Left ventricle myocardium superior (tissue), 1 donor: ENCODE measurements at regions not wholly inside any gene's neighbourhood (a gene's known extent, or its start where the extent isn't known, plus 50 kb on each side); places are given as distances from the start of the nearest gene placed in this dataset.
"Not testable (repeated sequence)": the region's sequence is repeated elsewhere in the genome, so short reads cannot be mapped to it uniquely, and the experiment has no call there.

Experiments
- ATAC-seq: fragments of 200-7000 bp; cut with Tn5 transposase; one replicate; pipeline ENCODE4 v1.9.1; 2020; ENCODE audit warnings: mild to moderate bottlenecking, moderate library complexity
- DNase-seq: peaks from one replicate; pipeline ENCODE4 v3.0.0-alpha.2; 2020
- intact Hi-C: fragments of 100-400 bp; cut with micrococcal nuclease; formaldehyde crosslinking; loops from one replicate; pipeline ENCODE4 v1.11.0; 2022
- donor health status: DM: no; HTN: yes; CAD: no; lungs with severe emphysema.

DNA sequence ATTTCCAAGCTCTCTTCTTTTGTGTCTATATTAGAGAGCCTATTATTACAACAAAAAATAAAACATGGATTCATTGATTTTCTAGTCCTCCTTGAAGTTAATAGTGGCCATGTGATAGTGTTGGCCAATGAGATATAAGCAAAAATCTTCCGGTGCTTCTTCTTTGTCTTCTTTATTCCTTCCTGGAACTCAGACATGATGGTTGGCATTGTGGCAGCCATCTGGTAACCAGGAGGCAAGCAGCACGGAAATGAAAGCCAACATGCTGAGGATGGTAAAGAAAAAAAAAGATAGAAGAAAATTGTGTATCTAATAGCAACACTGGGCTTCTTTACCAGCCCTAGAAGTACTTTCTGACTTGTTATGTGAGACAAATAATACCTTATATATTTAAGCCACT is 50.8 kb upstream of the SEL1L start:
- DNase-seq (no peak), ATAC-seq (no peak)
- intact Hi-C loops = no loop called here

DNA sequence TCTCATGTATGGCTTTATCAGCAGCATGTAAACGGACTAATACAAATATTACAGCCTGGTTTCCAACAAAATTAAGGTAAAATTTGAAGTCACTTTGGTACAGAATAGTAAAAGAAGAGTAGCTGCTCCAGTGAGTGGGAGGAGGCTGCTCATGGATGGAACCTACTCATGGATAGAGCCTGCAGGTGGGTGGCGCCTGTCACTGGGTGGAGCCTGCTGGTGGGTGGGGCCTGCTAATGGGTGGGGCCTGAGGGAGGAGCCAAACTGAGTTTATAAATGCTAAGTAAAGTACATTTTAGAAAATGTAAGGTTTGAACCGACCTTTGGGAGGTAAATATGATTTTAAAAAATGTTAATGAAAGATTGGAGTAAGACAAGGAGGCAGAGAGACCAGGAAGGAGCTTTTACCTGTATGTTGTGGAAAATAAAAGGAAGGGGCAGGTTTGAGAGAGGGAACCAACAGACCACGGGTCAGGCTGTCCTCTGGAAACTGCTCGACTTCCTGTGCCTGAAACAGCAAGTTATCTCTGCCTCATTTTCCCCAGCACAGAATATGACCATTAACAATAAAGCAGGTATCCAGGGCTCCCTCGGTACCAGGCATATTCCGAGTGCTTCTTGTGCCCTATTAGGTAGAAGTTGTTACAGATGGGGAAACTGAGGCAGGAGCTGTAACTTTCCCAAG is 55.9 kb upstream of the SEL1L start:
- ATAC-seq (no peak), DNase-seq (no peak)
- intact Hi-C loops = no loop called here

DNA sequence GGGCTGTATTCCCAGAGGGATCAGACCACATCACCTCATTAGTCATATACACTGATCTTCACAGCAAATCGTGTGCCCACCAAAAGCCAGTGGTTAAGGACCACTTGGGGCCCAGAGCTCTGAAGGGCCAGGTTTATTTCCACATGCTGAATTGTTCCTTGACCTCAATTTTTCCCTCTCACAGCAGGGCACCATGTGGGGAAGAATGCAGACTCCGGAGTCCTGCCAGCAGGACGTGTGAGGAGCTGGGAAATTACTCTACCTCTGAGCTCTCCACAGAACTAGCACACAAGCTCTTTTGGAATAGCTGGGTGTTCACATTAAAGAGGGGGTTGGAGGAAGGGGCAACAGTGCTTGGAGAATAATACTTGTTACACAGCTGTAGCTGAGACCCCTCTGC is 57.6 kb upstream of the SEL1L start:
- intact Hi-C loops = no loop called here
- DNase-seq = no peak
- ATAC-seq = no peak

DNA sequence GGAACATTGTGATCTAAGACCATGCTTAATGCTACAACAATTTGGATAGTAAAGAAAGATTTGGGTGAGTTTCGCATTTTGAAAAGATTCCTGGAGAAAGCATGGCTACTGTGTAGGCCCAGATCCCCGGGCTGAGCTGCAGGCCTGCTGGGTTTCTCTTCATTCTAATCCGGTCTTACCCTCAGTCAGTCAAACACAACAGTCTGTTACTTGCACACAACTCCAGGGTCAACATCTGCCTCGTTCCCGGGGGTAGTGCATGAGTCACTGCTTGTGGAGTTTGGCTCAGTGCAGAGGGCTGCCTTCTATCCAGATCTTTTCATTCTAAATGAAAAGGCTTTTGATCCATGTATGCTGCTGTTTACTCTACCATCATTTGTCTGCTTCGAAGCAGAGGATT is 60.4 kb upstream of the SEL1L start:
- ATAC-seq (peak; percentile 94), DNase-seq (peak; percentile 40)
- intact Hi-C loops = no loop called here

DNA sequence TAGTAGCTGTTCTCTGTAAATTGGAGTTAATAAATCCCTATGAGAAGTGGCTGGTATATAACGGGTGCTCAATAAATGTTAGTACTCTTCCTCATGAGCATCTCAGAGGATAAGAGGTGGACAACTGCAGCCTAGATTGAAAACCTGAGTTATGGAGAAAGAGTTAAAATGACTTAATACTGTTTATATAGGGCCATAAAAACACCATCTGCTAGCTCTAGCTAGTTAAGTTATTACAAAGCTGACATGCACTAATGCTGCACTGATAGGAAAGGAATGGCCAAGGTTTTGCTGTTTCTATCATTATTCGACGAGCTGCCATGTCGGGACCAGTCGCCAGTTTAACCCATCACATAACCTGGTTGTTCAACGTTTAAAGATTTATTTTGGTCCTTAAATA is 72.0 kb upstream of the SEL1L start:
- intact Hi-C loops = no loop called here
- ATAC-seq (no peak), DNase-seq (no peak)

DNA sequence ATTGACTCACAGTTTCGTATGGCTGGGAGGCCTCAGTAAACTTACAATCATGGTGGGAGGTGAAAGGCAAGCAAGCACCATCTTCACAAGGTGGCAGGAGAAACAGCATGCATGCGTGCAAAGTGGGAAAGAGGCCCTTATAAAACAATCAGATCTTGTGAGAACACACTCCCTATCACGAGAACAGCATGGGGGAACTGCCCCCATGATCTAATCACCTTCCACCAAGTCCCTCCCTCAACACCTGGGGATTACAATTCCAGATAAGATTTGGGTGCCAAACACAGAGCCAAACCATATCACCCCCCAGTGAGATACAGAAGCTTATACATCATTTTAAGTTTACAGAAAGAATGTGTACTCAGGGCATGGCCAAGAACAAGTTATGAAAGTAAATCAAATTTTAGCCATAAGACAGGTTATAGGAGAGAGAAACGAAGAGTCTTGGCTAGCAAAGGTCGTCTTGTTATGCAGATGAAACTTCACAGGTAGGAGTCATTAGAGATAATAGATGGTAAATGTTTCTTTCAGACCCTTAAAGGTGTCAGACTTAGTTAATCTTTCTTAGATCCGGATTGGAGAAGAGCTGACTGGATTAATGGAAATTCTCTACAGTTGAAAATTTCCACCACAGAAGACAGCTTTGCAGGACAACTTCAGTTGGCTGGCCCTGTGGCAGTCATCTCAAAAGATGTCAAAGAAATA is 79.8 kb upstream of the SEL1L start:
- DNase-seq = no peak
- no peak for ATAC-seq
- intact Hi-C loops = no loop called here

DNA sequence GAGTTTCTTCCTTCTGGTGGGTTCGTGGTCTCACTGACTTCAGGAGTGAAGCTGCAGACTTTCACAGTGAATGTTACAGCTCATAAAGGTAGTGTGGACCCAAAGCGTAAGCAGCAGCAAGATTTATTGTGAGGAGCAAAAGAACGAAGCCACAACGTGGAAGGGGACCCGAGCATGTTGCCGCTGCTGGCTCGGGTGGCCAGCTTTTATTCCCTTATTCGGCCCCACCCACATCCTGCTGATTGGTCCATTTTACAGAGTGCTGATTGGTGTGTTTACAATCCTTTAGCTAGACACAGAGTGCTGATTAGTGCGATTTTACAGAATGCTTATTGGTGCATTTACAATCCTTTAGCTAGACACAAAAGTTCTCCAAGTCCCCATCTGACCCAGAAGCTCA is 80.6 kb upstream of the SEL1L start:
- ATAC-seq, intact Hi-C loops, DNase-seq: not testable (repeated sequence)

DNA sequence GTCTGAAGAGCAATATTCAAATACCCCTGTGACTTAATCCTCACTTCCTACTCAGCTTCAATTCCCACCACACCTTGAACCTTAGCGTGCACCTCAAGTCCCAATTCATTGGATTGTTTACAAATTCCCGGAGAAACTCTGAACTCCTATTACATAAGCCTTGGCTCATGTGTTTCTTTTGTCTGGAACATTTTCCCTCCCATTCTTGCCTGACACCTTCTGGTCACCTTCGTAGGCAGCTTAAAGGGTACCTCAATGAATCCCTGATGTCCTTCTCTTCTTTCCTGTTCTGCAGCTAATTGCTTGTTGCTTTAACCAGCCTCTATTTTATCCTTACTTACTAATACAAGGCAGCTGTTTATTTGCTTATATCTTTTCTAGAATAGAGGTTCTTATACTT is 85.0 kb upstream of the SEL1L start:
- intact Hi-C loops = no loop called here
- ATAC-seq (no peak), DNase-seq (no peak)

DNA sequence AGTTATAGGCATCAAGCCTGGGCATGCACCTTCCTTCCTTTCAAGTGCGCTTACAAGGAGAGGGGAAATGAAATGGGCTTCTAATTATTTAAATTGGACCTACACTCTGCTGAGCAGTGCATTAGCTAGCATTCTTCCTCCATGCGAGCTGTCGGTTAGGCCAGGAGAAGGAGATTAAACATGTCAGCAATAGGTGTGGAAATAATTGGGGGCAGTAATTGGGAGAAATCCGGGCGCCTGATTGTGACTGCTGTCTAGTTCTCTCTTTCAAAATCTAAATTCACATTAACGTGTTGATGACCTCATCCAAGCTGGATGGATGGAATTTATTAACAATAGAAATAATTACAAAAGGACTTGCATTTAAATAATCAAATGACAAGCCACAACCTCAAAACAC is 86.2 kb upstream of the SEL1L start:
- no peak for ATAC-seq
- DNase-seq = no peak
- intact Hi-C loops = no loop called here

DNA sequence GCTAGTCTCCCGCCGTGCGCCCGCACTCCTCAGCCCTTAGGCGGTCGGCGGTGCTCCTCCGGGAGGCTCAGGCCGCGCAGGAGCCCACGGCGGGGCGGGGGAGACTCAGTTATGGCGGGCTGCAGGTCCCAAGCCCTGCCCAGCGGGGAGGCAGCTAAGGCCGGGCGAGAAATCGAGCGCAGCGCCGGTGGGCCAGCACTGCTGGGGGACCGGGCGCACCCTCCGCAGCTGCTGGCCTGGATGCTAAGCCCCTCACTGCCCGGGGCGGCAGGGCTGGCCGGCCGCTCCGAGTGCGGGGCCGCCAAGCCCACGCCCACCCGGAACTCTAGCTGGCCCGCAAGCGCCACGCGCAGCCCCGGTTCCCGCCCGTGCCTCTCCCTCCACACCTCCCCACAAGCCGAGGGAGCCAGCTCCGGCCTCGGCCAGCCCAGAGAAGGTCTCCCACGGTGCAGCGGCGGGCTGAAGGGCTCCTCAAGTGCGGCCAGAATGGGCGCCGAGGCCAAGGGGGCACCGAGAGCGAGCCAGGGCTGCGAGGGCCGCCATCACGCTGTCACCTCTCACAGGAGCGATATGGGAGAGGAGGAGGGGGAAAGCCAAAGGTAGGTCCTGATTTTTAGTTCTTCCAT is 90.2 kb upstream of the SEL1L start:
- intact Hi-C loops, ATAC-seq, DNase-seq: not testable (repeated sequence)

DNA sequence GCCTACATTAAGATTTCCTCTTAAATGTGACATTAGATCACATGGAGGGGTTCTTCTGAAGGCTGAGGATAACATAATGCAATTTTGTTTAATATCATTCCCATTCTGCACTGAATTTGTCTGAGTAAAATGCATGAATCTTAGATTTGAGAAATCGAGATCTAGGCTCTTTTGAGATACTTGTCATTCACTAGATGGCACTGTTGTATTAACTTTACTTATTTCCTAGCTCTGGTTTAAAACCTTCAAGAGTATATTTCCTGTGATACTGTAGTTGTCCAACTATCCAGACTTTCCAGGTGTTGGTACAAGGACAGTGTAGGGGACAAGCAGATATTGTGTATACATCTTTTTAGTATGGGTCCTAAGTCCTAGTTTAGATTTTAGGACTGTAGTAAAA is 91.7 kb upstream of the SEL1L start:
- intact Hi-C loops = no loop called here
- DNase-seq = no peak
- peak; percentile 27 for ATAC-seq

DNA sequence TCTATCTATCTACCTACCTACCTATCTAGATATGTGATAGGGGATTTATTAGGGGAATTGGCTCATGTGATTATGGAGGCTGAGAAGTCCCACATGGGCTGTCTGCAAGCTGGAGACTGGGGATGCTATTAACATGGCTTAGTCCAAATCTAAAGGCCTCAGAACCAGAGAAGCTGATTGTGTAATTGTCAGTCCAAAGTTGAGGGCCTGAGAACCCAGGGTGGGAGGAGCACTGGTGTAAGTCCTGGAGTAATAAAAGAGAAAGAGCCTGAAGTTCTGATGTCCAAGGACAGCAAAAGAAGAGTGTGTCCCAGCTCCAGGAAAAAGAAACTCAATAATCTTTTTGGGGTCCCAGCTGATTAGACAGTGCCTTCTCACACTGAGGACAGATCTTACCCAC is 98.5 kb upstream of the SEL1L start:
- intact Hi-C loops = no loop called here
- no peak for DNase-seq
- no peak for ATAC-seq

DNA sequence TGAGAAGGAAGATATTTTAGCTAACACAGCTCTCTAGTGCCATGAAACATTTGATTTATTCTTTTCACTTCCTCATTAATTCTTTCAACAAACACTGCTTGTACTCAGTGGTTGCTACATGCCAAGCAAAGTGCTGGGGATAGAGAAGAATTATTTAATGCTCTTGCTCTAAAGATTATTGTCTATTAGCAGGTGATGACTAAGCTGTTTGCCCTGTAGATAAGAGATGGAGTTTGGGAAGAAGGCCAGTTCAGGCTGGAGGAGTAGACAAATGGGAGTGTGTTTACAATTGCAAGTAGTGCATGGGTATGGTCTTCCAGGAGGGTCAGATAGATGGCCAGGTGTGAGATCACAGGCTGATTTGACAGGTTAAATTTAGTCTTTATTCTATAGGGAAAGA is 99.8 kb upstream of the SEL1L start:
- DNase-seq (no peak), ATAC-seq (peak; percentile 34)
- intact Hi-C loops = no loop called here

DNA sequence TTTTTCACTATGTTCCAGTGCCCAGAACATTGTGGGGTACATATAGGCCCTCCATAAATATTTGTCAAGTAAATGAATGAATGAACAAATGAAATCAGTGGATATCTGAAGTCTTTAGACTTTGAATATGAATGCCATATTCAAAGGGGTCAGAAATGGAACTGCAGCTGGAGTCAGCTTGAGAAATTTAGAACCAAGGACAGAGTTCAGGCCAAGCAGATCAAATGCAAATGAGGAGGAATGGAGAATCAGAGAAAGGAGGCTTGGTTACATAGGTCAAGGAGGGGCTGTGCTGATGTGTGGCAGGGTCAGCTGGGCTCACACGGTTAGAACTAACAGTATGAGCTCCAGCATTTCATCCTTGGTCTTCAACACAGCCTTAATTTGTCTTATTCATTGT is 104.0 kb upstream of the SEL1L start:
- DNase-seq = no peak
- intact Hi-C loops = no loop called here
- no peak for ATAC-seq

DNA sequence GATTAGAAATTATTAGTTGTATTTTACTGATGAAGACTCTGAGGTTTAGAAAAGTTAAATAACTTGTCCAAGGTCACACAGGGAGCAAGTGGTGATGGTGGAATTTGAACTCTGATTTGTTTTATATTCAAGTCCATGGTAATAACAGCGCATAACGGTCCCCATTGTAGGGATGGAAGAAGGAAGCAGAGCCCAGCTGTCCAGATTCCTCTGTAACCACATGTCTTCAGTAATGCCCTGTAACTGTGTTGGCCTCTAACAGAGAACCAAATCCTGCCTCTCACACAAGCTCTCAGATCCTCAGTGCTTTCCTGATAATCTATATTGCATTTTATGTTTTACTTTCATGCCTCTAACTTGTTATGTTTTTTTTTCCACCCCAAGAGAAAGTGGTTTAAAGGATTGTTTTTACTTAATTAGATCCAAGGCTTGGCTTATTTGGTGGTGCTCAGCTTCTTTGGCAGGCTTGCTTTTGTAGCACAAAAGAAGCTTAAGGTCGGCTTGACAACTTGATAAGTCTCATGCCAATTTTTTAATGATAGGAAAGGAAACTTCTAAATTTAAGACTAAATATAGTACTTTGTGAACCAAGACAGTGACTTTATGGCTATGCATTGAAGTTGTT is 105.1 kb upstream of the SEL1L start:
- intact Hi-C loops = no loop called here
- ATAC-seq = no peak
- no peak for DNase-seq

DNA sequence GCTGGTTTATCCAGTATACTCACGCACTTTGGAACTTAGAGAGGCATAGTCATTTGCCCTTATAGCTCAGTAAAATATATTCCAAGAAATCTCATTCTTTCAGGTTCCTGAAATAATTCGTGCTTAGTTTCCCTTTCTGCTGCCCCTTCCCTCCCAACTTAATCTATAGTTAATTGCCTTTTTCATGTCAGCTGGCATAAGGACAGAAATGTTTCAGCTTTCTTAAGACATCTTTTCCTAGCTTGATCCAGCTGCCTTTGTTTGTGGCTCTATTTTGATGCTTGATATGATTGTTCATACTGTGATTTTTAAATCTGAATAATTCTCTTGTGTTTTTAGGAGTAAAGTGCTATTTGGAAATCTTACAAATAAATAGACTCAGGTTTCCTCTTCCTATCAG is 120.0 kb upstream of the SEL1L start:
- DNase-seq = no peak
- no peak for ATAC-seq
- intact Hi-C loops = no loop called here

DNA sequence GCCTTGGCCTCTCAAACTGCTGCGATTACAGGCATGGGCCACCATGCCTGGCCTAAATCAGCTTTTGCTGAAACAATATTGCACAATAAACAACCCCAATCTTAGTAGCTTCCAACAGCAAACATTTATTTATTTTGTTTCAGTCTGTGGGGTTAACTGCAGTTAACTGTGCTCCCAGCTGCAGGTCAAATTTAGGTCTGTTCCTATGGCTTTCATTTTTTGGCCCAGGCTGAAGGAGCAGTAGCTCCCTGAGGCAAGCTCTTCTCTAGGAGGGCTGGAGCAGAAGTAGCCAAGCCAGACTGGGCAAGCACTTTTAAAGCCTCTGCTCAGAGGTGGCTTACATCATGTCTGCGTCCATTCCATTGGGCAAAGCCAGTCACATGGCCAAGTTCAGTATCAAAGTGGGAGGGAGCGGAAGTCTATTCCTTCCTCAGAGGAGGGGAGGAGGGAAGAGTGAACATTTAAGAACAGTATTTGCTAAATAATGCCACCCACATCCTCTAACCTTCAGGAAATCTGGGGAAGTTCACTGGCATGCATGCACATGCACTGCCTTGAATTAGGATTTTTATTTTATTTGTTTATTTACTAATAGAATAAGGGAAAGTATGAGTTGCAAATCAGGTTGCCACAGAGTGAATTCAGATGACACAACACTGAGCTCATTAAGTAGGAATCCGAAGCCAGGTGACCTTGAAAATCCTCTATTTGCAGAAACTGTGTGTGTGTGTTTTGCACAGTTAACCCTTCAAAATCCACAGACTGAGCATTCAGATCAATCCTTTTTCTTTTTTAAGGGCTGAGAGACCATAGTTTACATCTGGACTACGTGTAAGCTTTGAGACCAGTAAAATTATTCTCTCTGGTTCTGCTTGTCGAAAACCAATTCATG is 122.0 kb upstream of the SEL1L start:
- ATAC-seq = peak; percentile 45
- intact Hi-C loops = no loop called here
- DNase-seq = no peak

DNA sequence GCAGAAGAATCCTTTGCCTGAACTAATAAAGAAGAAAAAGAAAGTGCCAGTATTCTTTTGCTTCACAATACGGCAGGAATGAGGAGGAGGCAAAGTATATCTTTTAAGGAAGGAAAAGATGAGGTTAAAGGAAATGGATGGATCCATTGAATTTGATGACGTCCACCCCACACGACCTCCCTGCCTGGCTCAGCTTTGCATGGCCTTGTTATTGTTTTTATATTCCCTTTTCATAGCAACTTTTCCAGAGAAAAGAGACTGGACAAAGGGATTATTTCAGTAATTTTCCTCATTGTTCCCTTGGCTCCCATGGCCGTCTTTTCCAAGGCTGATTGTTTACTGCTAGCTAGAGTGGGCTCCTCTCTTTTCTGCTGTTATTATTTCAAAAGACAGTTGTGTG is 123.2 kb upstream of the SEL1L start:
- intact Hi-C loops = no loop called here
- ATAC-seq (no peak), DNase-seq (no peak)

DNA sequence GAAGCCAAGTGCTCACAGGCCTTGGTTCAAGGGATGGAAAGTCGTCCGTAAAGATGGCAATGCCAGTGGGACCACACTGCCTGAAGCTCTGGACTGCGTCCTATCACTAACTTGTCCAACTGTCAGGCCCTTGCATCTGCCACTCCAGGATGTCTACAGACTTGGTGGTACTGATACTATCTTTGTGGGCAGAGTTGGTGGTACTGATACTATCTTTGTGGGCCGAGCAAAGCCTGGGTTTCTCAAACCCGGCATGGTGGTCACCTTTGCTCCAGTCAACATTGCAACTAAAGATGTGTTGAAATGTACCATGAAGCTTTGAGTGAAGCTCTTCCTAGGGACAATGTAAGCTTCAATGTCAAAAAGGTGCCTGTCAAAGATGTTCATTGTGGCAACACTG is 128.4 kb upstream of the SEL1L start:
- ATAC-seq (no peak), DNase-seq (no peak)
- intact Hi-C loops = no loop called here
